Body of pancreas (tissue), 4 donors: ENCODE measurements at regions not wholly inside any gene's neighbourhood (a gene's known extent, or its start where the extent isn't known, plus 50 kb on each side); places are given as distances from the start of the nearest gene placed in this dataset. TPM values are rescaled to one million over a fixed set of nuclear protein-coding genes. Genes with fewer than 3 reads are reported as not detected.
"Not testable (repeated sequence)": the region's sequence is repeated elsewhere in the genome, so short reads cannot be mapped to it uniquely, and the experiment has no call there.

Experiments used
- ATAC-seq: fragments of 150-250 bp; one replicate; pipeline ENCODE4 v1.9.1; 2016
- DNase-seq, 4 donors: peaks; one replicate each; pipeline ENCODE4 v3.0.0-alpha.2; 2019
- H3K27ac ChIP-seq, 4 donors: fragments of 200-600 bp; sonication (generic); 1 replicate in 3 of 4; 2 replicates in 1 of 4; pipeline versions ENCODE4 v1.5.1 to v1.6.1; 2016 to 2019; ENCODE audit warnings: mild to moderate bottlenecking in 1 of 4, mixed read lengths in 1 of 4, moderate library complexity in 1 of 4
- H3K27me3 ChIP-seq, 2 donors: fragments of 200-600 bp; sonication (generic); one replicate each; pipeline ENCODE4 v1.6.0; 2016; ENCODE audit warnings: mild to moderate bottlenecking in 1 of 2
- H3K36me3 ChIP-seq, 2 donors: fragments of 200-600 bp; sonication (generic); replicated peaks in 1 of 2; 2 replicates each; pipeline ENCODE4 v1.5.1; 2016; ENCODE audit warnings: low read depth in 2 of 2; ENCODE audit not compliant: insufficient read depth in 1 of 2
- H3K4me1 ChIP-seq: fragments of 200-600 bp; sonication (generic); one replicate; pipeline ENCODE4 v1.6.0; 2016
- H3K4me3 ChIP-seq, 2 donors: fragments of 200-600 bp; sonication (generic); 1 replicate in 1 of 2; 2 replicates in 1 of 2; pipeline ENCODE4 v1.5.1; 2016 to 2019
- H3K9me3 ChIP-seq, 3 donors: fragments of 200-600 bp; sonication (generic); 1 replicate in 2 of 3; 2 replicates in 1 of 3; pipeline ENCODE4 v1.5.1; 2016
- CTCF ChIP-seq, 7 experiments: fragments of 450-650 bp in 4 of 7; fragments of 200-600 bp in 3 of 7; sonication (generic) in 3 of 7; IDR thresholded peaks; one replicate each; pipeline ENCODE4 v1.5.1; 2016 to 2019; ENCODE audit warnings: antibody characterized with exemption in 7 of 7
- POLR2A ChIP-seq, 3 donors: fragments of 450-650 bp; IDR thresholded peaks; one replicate each; pipeline ENCODE4 v1.6.1; 2016; ENCODE audit warnings: antibody characterized with exemption in 3 of 3, mild to moderate bottlenecking in 2 of 3
- WGBS, 2 donors: methylation state at CpG; one replicate each; pipeline ENCODE4 v1.1.5; 2017; 5-methylcytosine and 5-hydroxymethylcytosine counted together
- intact Hi-C: fragments of 100-400 bp; cut with DNase I; formaldehyde crosslinking; loops from one replicate; pipeline ENCODE4 v1.15.1; 2023
- microRNA counts, 2 donors: library from miRNA; unstranded; fragments of <30 nt; microRNA quantifications; one replicate each; lab custom pipeline; 2017
- microRNA-seq, 2 donors: library from miRNA; unstranded; fragments of <30 nt; microRNA quantifications; one replicate each; pipeline ENCODE4, GENCODE V29; 2016; ENCODE audit warnings: borderline number of aligned reads in 2 of 2, borderline replicate concordance in 2 of 2
- small RNA-seq: library from RNA; depleted of rRNA; stranded (forward); fragments of <200 nt; gene quantifications from one replicate; pipeline ENCODE3, GENCODE V24; 2016

GRCh38 chr10:131041031-131041430 lies 270.5 kb downstream of the TCERG1L start:
- 82 to 94% methylated on average over 10 of the region's 10 CpGs for WGBS, 2 donors
- no peaks in the 10 kb centered on the region for H3K4me1 ChIP-seq

GRCh38 chr10:131041441-131041840 lies 270.1 kb downstream of the TCERG1L start:
- 63 to 74% methylated on average over 5 of the region's 5 CpGs for WGBS, 2 donors
- no peak overlapping the region for H3K27ac ChIP-seq
- TF ChIP-seq POLR2A (IDR thresholded peaks at IDR 0.05): no peak
- no peak for TF ChIP-seq CTCF (IDR thresholded peaks at IDR 0.05)
- H3K27me3 ChIP-seq: no peaks in the 10 kb centered on the region
- no peaks in the 10 kb centered on the region for H3K9me3 ChIP-seq
- no peak for ATAC-seq
- H3K36me3 ChIP-seq: no peaks in the 10 kb centered on the region
- DNase-seq: no peak
- no peaks in the 10 kb centered on the region for H3K4me1 ChIP-seq
- intact Hi-C loops: no loop called here
- H3K4me3 ChIP-seq: no peak overlapping the region

More at GRCh38 chr10:131041031-131041430, 270.5 kb downstream of the TCERG1L start:
- Histone ChIP-seq H3K4me3 (no peak overlapping the region), H3K36me3 (no peaks in the 10 kb centered on the region), H3K9me3 (no peaks in the 10 kb centered on the region), H3K27ac (no peak overlapping the region), H3K27me3 (no peaks in the 10 kb centered on the region)
- ATAC-seq (no peak), DNase-seq (no peak)
- intact Hi-C loops: no loop called here
- TF ChIP-seq POLR2A (IDR thresholded peaks at IDR 0.05) (no peak), CTCF (IDR thresholded peaks at IDR 0.05) (no peak)

GRCh38 chr10:131042015-131042414 lies 269.5 kb downstream of the TCERG1L start:
- ATAC-seq, H3K4me1 ChIP-seq, H3K27me3 ChIP-seq, DNase-seq, H3K36me3 ChIP-seq, intact Hi-C loops, H3K27ac ChIP-seq, H3K4me3 ChIP-seq, H3K9me3 ChIP-seq: not testable (repeated sequence)
- WGBS, 2 donors: 50 to 92% methylated on average over 1 to 2 of the region's 6 CpGs

MicroRNA genes in the stretch of these regions (microRNA counts, 767-probe panel; counts per million panel counts)
- 0 to 736 counts per million in 2 donors for microRNA hsa-miR-378c (lab: Ali Mortazavi, UCI)

Small RNAs in the stretch of these regions (microRNA-seq; reads per million reads assigned to microRNA genes)
- 0 reads per million in 2 donors for gene MIR378C

Small RNAs in the stretch of these regions (small RNA-seq; reads per million reads assigned to genes)
- gene MIR378C: not detected
- not detected for gene RF00019
